ENCODE measurements at regions not wholly inside any gene's neighbourhood (a gene's known extent, or its start where the extent isn't known, plus 50 kb on each side); places are given as distances from the start of the nearest gene placed in this dataset.

DNA sequence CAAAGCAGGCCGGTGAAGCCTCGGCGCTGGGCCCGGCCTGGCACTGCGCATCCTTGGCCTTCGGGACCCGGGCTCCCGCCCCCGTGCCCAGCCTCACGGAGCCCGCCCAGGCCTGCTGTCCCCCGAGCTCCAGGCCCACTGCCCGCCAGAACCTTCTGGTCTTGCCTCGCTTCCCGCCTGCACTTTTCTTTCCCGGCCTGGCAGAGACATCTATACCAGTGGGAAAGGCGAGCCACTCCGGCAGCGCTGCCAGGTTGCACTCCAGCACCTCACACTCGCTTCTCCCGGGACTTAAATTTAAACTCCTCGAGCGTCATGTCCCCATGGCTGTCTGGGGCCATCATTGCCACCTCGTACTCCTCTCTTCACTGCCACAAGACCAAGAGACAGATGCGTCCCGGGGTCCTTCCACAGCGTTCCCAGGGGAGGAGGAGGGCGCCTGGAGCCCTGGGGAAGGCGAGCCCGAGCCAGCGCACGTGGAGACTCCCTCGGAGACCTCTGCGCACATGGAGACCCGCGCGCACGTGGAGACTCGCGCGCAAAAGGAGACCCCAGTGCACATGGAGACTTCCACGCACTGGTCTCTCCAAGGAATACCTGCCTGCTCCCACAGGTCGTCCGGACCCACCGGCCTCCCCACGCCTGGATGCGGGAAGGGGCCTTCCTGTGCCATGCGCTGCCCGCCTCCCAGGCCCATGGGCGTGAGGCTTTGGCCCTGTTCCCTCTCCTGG is 253.1 kb upstream of the SALL3 start:
- TF ChIP-seq, protein P1, sequence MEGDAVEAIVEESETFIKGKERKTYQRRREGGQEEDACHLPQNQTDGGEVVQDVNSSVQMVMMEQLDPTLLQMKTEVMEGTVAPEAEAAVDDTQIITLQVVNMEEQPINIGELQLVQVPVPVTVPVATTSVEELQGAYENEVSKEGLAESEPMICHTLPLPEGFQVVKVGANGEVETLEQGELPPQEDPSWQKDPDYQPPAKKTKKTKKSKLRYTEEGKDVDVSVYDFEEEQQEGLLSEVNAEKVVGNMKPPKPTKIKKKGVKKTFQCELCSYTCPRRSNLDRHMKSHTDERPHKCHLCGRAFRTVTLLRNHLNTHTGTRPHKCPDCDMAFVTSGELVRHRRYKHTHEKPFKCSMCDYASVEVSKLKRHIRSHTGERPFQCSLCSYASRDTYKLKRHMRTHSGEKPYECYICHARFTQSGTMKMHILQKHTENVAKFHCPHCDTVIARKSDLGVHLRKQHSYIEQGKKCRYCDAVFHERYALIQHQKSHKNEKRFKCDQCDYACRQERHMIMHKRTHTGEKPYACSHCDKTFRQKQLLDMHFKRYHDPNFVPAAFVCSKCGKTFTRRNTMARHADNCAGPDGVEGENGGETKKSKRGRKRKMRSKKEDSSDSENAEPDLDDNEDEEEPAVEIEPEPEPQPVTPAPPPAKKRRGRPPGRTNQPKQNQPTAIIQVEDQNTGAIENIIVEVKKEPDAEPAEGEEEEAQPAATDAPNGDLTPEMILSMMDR (IDR thresholded peaks at IDR 0.05; ENCODE audit: low read depth, low read length, poor library complexity, severe bottlenecking), result no peak
- no peak for TF ChIP-seq EZH2phosphoT487 (IDR thresholded peaks at IDR 0.05; ENCODE audit: borderline replicate concordance, low read length)
